Spleen (tissue), 11 donors: ENCODE measurements at regions not wholly inside any gene's neighbourhood (a gene's known extent, or its start where the extent isn't known, plus 50 kb on each side); places are given as distances from the start of the nearest gene placed in this dataset.

Experiments
- DNase-seq: peaks from one replicate; pipeline ENCODE4 v3.0.0-alpha.2; 2020
- H3K27ac ChIP-seq, 8 donors: fragments of 200-600 bp; sonication (generic) in 7 of 8; 1 replicate in 4 of 8; 2 replicates in 4 of 8; pipeline versions ENCODE4 v1.5.0 to v1.8.0; 2016 to 2021; ENCODE audit warnings: inconsistent platforms in 4 of 8, mild to moderate bottlenecking in 4 of 8, moderate library complexity in 1 of 8
- H3K27me3 ChIP-seq, 7 donors: fragments of 200-600 bp; sonication (generic) in 6 of 7; replicated peaks in 1 of 7; 1 replicate in 4 of 7; 2 replicates in 3 of 7; pipeline versions ENCODE4 v1.5.0 to v1.8.0; 2016 to 2021; ENCODE audit warnings: inconsistent platforms in 3 of 7, mild to moderate bottlenecking in 1 of 7
- H3K36me3 ChIP-seq, 6 donors: fragments of 200-600 bp; sonication (generic) in 5 of 6; 1 replicate in 4 of 6; 2 replicates in 2 of 6; pipeline versions ENCODE4 v1.5.0 to v1.8.0; 2016 to 2021; ENCODE audit warnings: inconsistent platforms in 2 of 6
- H3K4me1 ChIP-seq, 6 donors: fragments of 200-600 bp; sonication (generic) in 5 of 6; 1 replicate in 3 of 6; 2 replicates in 3 of 6; pipeline versions ENCODE4 v1.5.0 to v1.8.0; 2016 to 2021; ENCODE audit warnings: inconsistent platforms in 3 of 6
- H3K4me3 ChIP-seq, 8 donors: fragments of 200-600 bp; sonication (generic) in 7 of 8; 1 replicate in 4 of 8; 2 replicates in 4 of 8; pipeline versions ENCODE4 v1.5.0 to v1.8.0; 2016 to 2021; ENCODE audit warnings: inconsistent platforms in 4 of 8, mild to moderate bottlenecking in 4 of 8, moderate library complexity in 2 of 8
- H3K9me3 ChIP-seq, 8 donors: fragments of 200-600 bp; sonication (generic) in 7 of 8; 1 replicate in 4 of 8; 2 replicates in 4 of 8; pipeline versions ENCODE4 v1.5.0 to v1.8.0; 2016 to 2021; ENCODE audit warnings: inconsistent platforms in 4 of 8
- POLR2A ChIP-seq, 3 donors: fragments of 450-650 bp; IDR thresholded peaks; one replicate each; pipeline ENCODE4 v1.5.1; 2017; ENCODE audit warnings: antibody characterized with exemption in 3 of 3, mild to moderate bottlenecking in 1 of 3
- POLR2AphosphoS5 ChIP-seq, 3 donors: sonication (generic); formaldehyde crosslinking; IDR thresholded peaks; one replicate each; pipeline ENCODE4 v1.5.1; 2017; ENCODE audit warnings: antibody characterized with exemption in 3 of 3
- WGBS, 5 donors: extraction: QIAGEN DNeasy Blood & Tissue Kit in 3 of 5; methylation state at CpG; one replicate each; pipeline versions ENCODE4 v1.1.5 to v1.1.7; 2013 to 2018; 5-methylcytosine and 5-hydroxymethylcytosine counted together
- intact Hi-C: fragments of 100-400 bp; cut with DNase I; formaldehyde crosslinking; loops from one replicate; pipeline ENCODE4 v1.15.0; 2023; ENCODE audit warnings: low total_unique reads
- TF ChIP-seq, protein P1 (sequence below), 11 experiments: fragments of 200-600 bp in 7 of 11; fragments of 450-650 bp in 4 of 11; sonication (generic) in 4 of 11; IDR thresholded peaks in 8 of 11; conservative IDR thresholded peaks in 3 of 11; 1 replicate in 7 of 11; 2 replicates in 4 of 11; pipeline versions ENCODE4 v1.4.0 to v1.8.0; 2016 to 2021; ENCODE audit warnings: antibody characterized with exemption in 11 of 11, inconsistent platforms in 4 of 11, mild to moderate bottlenecking in 1 of 11
- donor health status: healthy with polysubstance abuse.
- donor health status: DM: no; HTN: no; CAD: no; lungs with moderate emphysema.
- donor health status: DM: no; HTN: no; CAD: no.
- donor health status: Bipolar disorder and iron deficiency.
- donor health status: healthy.
- donor health status: DM: no; HTN: no; CAD: no.
- donor health status: DM: yes; HTN: yes; CAD: no.

GRCh38 chr2:187873132-187873531 is 318.9 kb upstream of the TFPI start:
- intact Hi-C loops, result no loop called here
- no peak overlapping the region for H3K4me3 ChIP-seq
- H3K27ac ChIP-seq, result no peak overlapping the region
- H3K9me3 ChIP-seq, result no peaks in the 10 kb centered on the region
- 69 to 90% (median 81%) methylated on average over 2 of the region's 2 CpGs for WGBS, 5 donors
- no peak for DNase-seq
- H3K27me3 ChIP-seq, result no peaks in the 10 kb centered on the region
- no peaks in the 10 kb centered on the region for H3K36me3 ChIP-seq
- TF ChIP-seq POLR2AphosphoS5 (IDR thresholded peaks at IDR 0.05) (no peak), POLR2A (IDR thresholded peaks at IDR 0.05) (no peak)
- TF ChIP-seq, protein P1, sequence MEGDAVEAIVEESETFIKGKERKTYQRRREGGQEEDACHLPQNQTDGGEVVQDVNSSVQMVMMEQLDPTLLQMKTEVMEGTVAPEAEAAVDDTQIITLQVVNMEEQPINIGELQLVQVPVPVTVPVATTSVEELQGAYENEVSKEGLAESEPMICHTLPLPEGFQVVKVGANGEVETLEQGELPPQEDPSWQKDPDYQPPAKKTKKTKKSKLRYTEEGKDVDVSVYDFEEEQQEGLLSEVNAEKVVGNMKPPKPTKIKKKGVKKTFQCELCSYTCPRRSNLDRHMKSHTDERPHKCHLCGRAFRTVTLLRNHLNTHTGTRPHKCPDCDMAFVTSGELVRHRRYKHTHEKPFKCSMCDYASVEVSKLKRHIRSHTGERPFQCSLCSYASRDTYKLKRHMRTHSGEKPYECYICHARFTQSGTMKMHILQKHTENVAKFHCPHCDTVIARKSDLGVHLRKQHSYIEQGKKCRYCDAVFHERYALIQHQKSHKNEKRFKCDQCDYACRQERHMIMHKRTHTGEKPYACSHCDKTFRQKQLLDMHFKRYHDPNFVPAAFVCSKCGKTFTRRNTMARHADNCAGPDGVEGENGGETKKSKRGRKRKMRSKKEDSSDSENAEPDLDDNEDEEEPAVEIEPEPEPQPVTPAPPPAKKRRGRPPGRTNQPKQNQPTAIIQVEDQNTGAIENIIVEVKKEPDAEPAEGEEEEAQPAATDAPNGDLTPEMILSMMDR (IDR thresholded peaks at IDR 0.05 in 8 of 11, conservative IDR thresholded peaks at IDR 0.05 in 3 of 11), result no peak
- no peaks in the 10 kb centered on the region for H3K4me1 ChIP-seq

DNA sequence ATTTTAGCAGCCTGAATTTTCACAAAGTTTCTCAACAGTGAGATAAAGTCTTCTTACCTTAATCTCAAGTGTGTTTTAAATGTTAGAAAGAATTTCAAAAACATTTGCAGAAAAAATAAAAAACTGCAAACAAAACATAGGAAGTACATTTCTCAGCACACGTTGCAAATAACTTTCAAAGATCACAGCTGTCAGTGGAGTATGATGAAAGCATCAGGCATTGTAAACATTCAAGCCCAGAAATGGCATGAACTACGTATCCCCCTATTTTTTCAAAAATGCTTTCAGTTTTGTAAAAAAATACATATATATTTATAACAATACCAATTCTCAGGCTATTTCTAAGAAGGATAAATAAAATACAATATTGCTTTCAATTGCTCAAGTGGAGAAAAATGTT is 320.6 kb upstream of the TFPI start:
- no peaks in the 10 kb centered on the region for H3K4me1 ChIP-seq
- TF ChIP-seq, protein P1 (IDR thresholded peaks at IDR 0.05 in 8 of 11, conservative IDR thresholded peaks at IDR 0.05 in 3 of 11), result no peak
- TF ChIP-seq POLR2AphosphoS5 (IDR thresholded peaks at IDR 0.05) (no peak), POLR2A (IDR thresholded peaks at IDR 0.05) (no peak)
- 56 to 89% (median 76%) methylated on average over 2 of the region's 2 CpGs for WGBS, 5 donors
- no peak for DNase-seq
- intact Hi-C loops, result no loop called here
- no peak overlapping the region for H3K27ac ChIP-seq
- H3K27me3 ChIP-seq, result no peaks in the 10 kb centered on the region
- H3K9me3 ChIP-seq, result no peaks in the 10 kb centered on the region
- H3K4me3 ChIP-seq, result no peak overlapping the region
- no peaks in the 10 kb centered on the region for H3K36me3 ChIP-seq

- Histone ChIP-seq H3K27ac (no peak overlapping the region), H3K27me3 (no peaks in the 10 kb centered on the region), H3K4me1 (no peaks in the 10 kb centered on the region), H3K9me3 (no peaks in the 10 kb centered on the region), H3K4me3 (no peak overlapping the region), H3K36me3 (no peaks in the 10 kb centered on the region)
- no peak for TF ChIP-seq POLR2A (IDR thresholded peaks at IDR 0.05)
- TF ChIP-seq, protein P1 (IDR thresholded peaks at IDR 0.05 in 8 of 11, conservative IDR thresholded peaks at IDR 0.05 in 3 of 11), result no peak
- TF ChIP-seq POLR2AphosphoS5 (IDR thresholded peaks at IDR 0.05), result no peak
- 53 to 71% (median 60%) methylated on average over 3 of the region's 3 CpGs for WGBS, 5 donors
- no peak for DNase-seq
- intact Hi-C loops, result no loop called here
Observed at GRCh38 chr2:187875261-187876141, 321.3 kb upstream of the TFPI start.

DNA sequence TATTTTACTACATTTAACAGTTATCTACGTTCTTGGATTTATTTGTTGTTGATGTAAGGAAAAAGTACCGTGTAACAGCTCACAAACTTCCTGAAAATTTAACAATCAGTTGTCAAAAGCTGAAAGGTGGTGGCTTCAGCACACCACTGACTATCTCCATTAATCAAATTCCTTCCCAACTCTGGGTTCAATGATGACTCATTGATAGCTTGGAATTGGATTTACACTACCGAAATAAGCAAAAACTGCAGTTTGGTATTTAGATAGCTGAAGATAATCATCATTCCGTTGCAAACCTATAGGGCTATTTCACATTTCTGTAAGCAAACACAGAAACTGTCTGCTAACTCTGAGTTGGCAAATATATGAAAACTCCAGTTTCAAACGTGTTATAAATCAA is 322.3 kb upstream of the TFPI start:
- Histone ChIP-seq H3K9me3 (no peaks in the 10 kb centered on the region), H3K4me3 (no peak overlapping the region), H3K36me3 (no peaks in the 10 kb centered on the region), H3K27ac (no peak overlapping the region), H3K27me3 (no peaks in the 10 kb centered on the region), H3K4me1 (no peaks in the 10 kb centered on the region)
- WGBS, 5 donors, result 80 to 90% (median 82%) methylated on average over 5 of the region's 5 CpGs
- DNase-seq, result no peak
- TF ChIP-seq POLR2AphosphoS5 (IDR thresholded peaks at IDR 0.05) (no peak), POLR2A (IDR thresholded peaks at IDR 0.05) (no peak)
- intact Hi-C loops, result no loop called here
